ENCODE measurements at regions not wholly inside any gene's neighbourhood (a gene's known extent, or its start where the extent isn't known, plus 50 kb on each side); places are given as distances from the start of the nearest gene placed in this dataset.
"Not testable (repeated sequence)": the region's sequence is repeated elsewhere in the genome, so short reads cannot be mapped to it uniquely, and the experiment has no call there.

GRCh38 chr10:80805343-80806020 lies 267.8 kb downstream of the SH2D4B start:
- Mint-ChIP-seq H3K9me3 (no peaks in the 10 kb centered on the region), H3K36me3 (ENCODE audit: insufficient read depth) (no peaks in the 10 kb centered on the region), H3K4me1 (no peaks in the 10 kb centered on the region), H3K27me3 (no peaks in the 10 kb centered on the region), H3K27ac (ENCODE audit: low read depth) (no peak overlapping the region), H3K4me3 (no peak overlapping the region)
- ATAC-seq (replicated peaks; ENCODE audit: extremely low read depth, poor library complexity, severe bottlenecking) (no peak), DNase-seq (ENCODE audit: low spot score in 2 of 2) (no peak)

- Mint-ChIP-seq H3K27me3 (peaks cover 7% of the 10 kb centered on the region), H3K27ac (ENCODE audit: low read depth) (no peak overlapping the region), H3K36me3 (ENCODE audit: insufficient read depth) (no peaks in the 10 kb centered on the region), H3K4me3 (no peak overlapping the region), H3K9me3 (peaks cover 15% of the 10 kb centered on the region), H3K4me1 (no peaks in the 10 kb centered on the region)
- DNase-seq (ENCODE audit: low spot score in 2 of 2) (no peak), ATAC-seq (replicated peaks; ENCODE audit: extremely low read depth, poor library complexity, severe bottlenecking) (no peak)
Measured at GRCh38 chr10:80814147-80814652, 276.5 kb downstream of the SH2D4B start.

GRCh38 chr10:80829151-80829550 lies 291.4 kb downstream of the SH2D4B start:
- Mint-ChIP-seq H3K4me1 (no peaks in the 10 kb centered on the region), H3K27me3 (no peaks in the 10 kb centered on the region), H3K4me3 (no peak overlapping the region), H3K27ac (ENCODE audit: low read depth) (no peak overlapping the region), H3K36me3 (ENCODE audit: insufficient read depth) (peaks cover 2% of the 10 kb centered on the region), H3K9me3 (peaks cover 28% of the 10 kb centered on the region)
- DNase-seq (ENCODE audit: low spot score in 2 of 2) (no peak), ATAC-seq (replicated peaks; ENCODE audit: extremely low read depth, poor library complexity, severe bottlenecking) (no peak)

- DNase-seq (ENCODE audit: low spot score in 2 of 2) = no peak
- Mint-ChIP-seq H3K27me3 (no peaks in the 10 kb centered on the region), H3K27ac (ENCODE audit: low read depth) (no peak overlapping the region), H3K9me3 (peaks cover 28% of the 10 kb centered on the region), H3K4me1 (no peaks in the 10 kb centered on the region), H3K4me3 (no peak overlapping the region), H3K36me3 (ENCODE audit: insufficient read depth) (peaks cover 2% of the 10 kb centered on the region)
- no peak for ATAC-seq (replicated peaks; ENCODE audit: extremely low read depth, poor library complexity, severe bottlenecking)
Measured at GRCh38 chr10:80829562-80829961, 291.9 kb downstream of the SH2D4B start.

- H3K4me1 Mint-ChIP-seq; H3K27me3 Mint-ChIP-seq; ATAC-seq (replicated peaks; ENCODE audit: extremely low read depth, poor library complexity, severe bottlenecking); H3K36me3 Mint-ChIP-seq (ENCODE audit: insufficient read depth); DNase-seq (ENCODE audit: low spot score in 2 of 2); H3K4me3 Mint-ChIP-seq; H3K27ac Mint-ChIP-seq (ENCODE audit: low read depth): not testable (repeated sequence)
- H3K9me3 Mint-ChIP-seq = peaks cover 34% of the 10 kb centered on the region
Measured at GRCh38 chr10:80832693-80833092, 295.0 kb downstream of the SH2D4B start.

DNA sequence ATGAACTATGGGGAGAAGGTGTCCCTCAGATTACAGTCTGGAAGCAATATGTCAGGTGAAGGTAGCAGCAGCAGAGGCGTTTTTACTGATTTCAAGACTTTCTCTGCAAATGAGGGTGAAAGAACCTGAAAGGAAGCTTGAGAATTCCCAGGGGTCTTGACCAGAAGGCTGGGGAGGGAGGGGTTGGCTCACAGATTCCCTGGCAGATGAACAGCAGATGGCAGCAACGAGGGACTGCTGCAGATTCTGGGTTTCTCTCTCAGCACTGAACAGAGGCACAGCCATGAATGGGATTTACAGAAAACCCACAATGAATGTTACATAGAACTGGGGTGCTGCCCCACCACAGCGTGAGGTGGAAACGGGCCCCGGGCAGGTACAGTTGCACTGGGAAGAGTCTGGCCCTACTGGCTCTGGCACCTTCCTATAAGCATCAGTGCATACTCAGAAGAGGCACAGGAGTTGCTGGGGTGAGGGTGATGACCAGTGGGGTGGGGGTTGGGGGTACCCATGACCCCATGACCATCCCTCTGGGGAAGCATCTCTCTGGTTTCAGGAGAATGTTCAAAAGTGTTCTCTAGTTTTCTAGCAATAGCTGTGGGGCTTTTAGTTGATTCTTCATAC lies 317.8 kb downstream of the SH2D4B start:
- Mint-ChIP-seq H3K9me3 (no peaks in the 10 kb centered on the region), H3K4me3 (no peak overlapping the region), H3K36me3 (ENCODE audit: insufficient read depth) (no peaks in the 10 kb centered on the region), H3K27ac (ENCODE audit: low read depth) (no peak overlapping the region), H3K27me3 (no peaks in the 10 kb centered on the region), H3K4me1 (no peaks in the 10 kb centered on the region)
- DNase-seq (ENCODE audit: low spot score in 2 of 2) = no peak
- no peak for ATAC-seq (replicated peaks; ENCODE audit: extremely low read depth, poor library complexity, severe bottlenecking)

- Mint-ChIP-seq H3K4me1 (no peaks in the 10 kb centered on the region), H3K36me3 (ENCODE audit: insufficient read depth) (no peaks in the 10 kb centered on the region)
Measured at GRCh38 chr10:80856186-80856585, 318.5 kb downstream of the SH2D4B start.

DNA sequence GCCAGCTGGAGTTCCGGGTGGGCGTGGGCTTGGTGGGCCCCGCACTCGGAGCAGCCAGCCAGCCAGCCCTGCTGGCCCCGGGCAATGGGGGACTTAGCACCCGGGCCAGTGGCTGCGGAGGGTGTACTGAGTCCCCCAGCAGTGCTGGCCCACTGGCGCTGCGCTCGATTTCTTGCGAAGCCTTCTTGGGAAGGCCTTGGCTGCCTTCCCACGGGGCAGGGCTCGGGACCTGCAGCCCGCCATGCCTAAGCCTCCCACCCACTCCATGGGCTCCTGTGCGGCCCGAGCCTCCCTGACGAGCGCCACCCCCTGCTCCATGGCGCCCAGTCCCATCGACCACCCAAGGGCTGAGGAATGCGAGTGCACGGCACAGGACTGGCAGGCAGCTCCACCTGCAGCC lies 321.6 kb downstream of the SH2D4B start:
- not testable (repeated sequence) for DNase-seq (ENCODE audit: low spot score in 2 of 2); H3K27me3 Mint-ChIP-seq; H3K27ac Mint-ChIP-seq (ENCODE audit: low read depth); H3K4me1 Mint-ChIP-seq; H3K4me3 Mint-ChIP-seq; ATAC-seq (replicated peaks; ENCODE audit: extremely low read depth, poor library complexity, severe bottlenecking); H3K36me3 Mint-ChIP-seq (ENCODE audit: insufficient read depth); H3K9me3 Mint-ChIP-seq

More at GRCh38 chr10:80856186-80856585, 318.5 kb downstream of the SH2D4B start:
- ATAC-seq (replicated peaks; ENCODE audit: extremely low read depth, poor library complexity, severe bottlenecking) = no peak
- no peak overlapping the region for H3K27ac Mint-ChIP-seq (ENCODE audit: low read depth)
- H3K9me3 Mint-ChIP-seq = no peaks in the 10 kb centered on the region
- no peak for DNase-seq (ENCODE audit: low spot score in 2 of 2)
- no peak overlapping the region for H3K4me3 Mint-ChIP-seq
- no peaks in the 10 kb centered on the region for H3K27me3 Mint-ChIP-seq

DNA sequence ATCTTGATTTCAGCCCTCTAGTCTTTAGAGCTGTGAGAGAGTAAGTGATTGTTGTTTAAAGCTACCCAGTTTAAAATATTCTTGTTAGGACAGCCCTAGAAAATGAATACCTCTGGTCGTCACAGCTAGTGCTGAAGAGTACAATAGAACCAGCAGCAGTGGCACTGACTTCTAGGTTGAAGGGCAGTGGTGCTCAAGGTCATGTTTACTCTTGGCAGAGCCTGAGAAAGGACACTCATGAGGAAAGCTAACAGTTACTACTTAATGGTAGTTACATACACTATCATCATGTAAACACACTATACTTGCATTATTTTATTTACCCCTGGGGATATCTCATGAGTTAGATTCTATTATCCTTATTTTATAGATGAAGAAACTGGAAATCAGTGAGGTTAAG lies 323.0 kb downstream of the SH2D4B start:
- ATAC-seq (replicated peaks; ENCODE audit: extremely low read depth, poor library complexity, severe bottlenecking) (no peak), DNase-seq (ENCODE audit: low spot score in 2 of 2) (no peak)
- Mint-ChIP-seq H3K4me3 (no peak overlapping the region), H3K9me3 (no peaks in the 10 kb centered on the region), H3K36me3 (ENCODE audit: insufficient read depth) (no peaks in the 10 kb centered on the region), H3K27me3 (no peaks in the 10 kb centered on the region), H3K27ac (ENCODE audit: low read depth) (no peak overlapping the region), H3K4me1 (no peaks in the 10 kb centered on the region)

- Mint-ChIP-seq H3K27ac (ENCODE audit: low read depth) (no peak overlapping the region), H3K27me3 (no peaks in the 10 kb centered on the region), H3K36me3 (ENCODE audit: insufficient read depth) (no peaks in the 10 kb centered on the region), H3K4me1 (no peaks in the 10 kb centered on the region), H3K4me3 (no peak overlapping the region), H3K9me3 (no peaks in the 10 kb centered on the region)
- no peak for DNase-seq (ENCODE audit: low spot score in 2 of 2)
- no peak for ATAC-seq (replicated peaks; ENCODE audit: extremely low read depth, poor library complexity, severe bottlenecking)
Measured at GRCh38 chr10:80861882-80862281, 324.2 kb downstream of the SH2D4B start.

DNA sequence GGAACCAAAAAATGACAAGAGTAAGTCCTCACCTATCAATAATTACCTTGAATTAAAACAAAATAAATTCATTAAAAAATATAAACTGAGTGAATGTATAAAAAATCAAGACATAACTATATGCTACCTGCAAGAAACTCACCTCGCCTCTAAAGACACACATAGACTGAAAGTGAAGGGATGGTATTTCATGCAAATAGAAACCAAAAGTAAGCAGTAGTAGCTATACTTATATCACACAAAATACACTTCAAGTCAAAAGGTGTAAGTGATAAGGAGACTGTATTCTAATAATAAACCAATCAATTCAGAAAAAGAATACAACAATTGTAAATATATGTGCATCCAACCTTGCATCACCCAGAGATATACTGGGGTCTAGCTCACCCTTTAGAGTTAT lies 332.6 kb downstream of the SH2D4B start:
- H3K27me3 Mint-ChIP-seq = no peaks in the 10 kb centered on the region
- no peaks in the 10 kb centered on the region for H3K4me1 Mint-ChIP-seq
- H3K36me3 Mint-ChIP-seq (ENCODE audit: insufficient read depth) = no peaks in the 10 kb centered on the region
- ATAC-seq (replicated peaks; ENCODE audit: extremely low read depth, poor library complexity, severe bottlenecking) (no peak), DNase-seq (ENCODE audit: low spot score in 2 of 2) (no peak)
- H3K27ac Mint-ChIP-seq (ENCODE audit: low read depth) = no peak overlapping the region
- H3K9me3 Mint-ChIP-seq = peaks cover 6% of the 10 kb centered on the region
- no peak overlapping the region for H3K4me3 Mint-ChIP-seq

GRCh38 chr10:80871083-80871482 lies 333.4 kb downstream of the SH2D4B start:
- ATAC-seq (replicated peaks; ENCODE audit: extremely low read depth, poor library complexity, severe bottlenecking) (no peak), DNase-seq (ENCODE audit: low spot score in 2 of 2) (no peak)
- no peak overlapping the region for H3K4me3 Mint-ChIP-seq
- no peaks in the 10 kb centered on the region for H3K4me1 Mint-ChIP-seq
- H3K36me3 Mint-ChIP-seq (ENCODE audit: insufficient read depth) = no peaks in the 10 kb centered on the region
- peaks cover 6% of the 10 kb centered on the region for H3K9me3 Mint-ChIP-seq
- H3K27ac Mint-ChIP-seq (ENCODE audit: low read depth) = no peak overlapping the region
- H3K27me3 Mint-ChIP-seq = no peaks in the 10 kb centered on the region

- Mint-ChIP-seq H3K4me3 (no peak overlapping the region), H3K4me1 (no peaks in the 10 kb centered on the region), H3K9me3 (peaks cover 12% of the 10 kb centered on the region), H3K27ac (ENCODE audit: low read depth) (no peak overlapping the region), H3K36me3 (ENCODE audit: insufficient read depth) (no peaks in the 10 kb centered on the region), H3K27me3 (no peaks in the 10 kb centered on the region)
- no peak for DNase-seq (ENCODE audit: low spot score in 2 of 2)
- no peak for ATAC-seq (replicated peaks; ENCODE audit: extremely low read depth, poor library complexity, severe bottlenecking)
Measured at GRCh38 chr10:80878330-80878729, 340.6 kb downstream of the SH2D4B start.

Data from central memory CD8-positive, alpha-beta T cell (primary cell).